GM19238 (cell line): ENCODE measurements at regions not wholly inside any gene's neighbourhood (a gene's known extent, or its start where the extent isn't known, plus 50 kb on each side); places are given as distances from the start of the nearest gene placed in this dataset.
"Not testable (repeated sequence)": the region's sequence is repeated elsewhere in the genome, so short reads cannot be mapped to it uniquely, and the experiment has no call there.

Experiments
- DNase-seq: peaks from one replicate; pipeline ENCODE4 v3.0.0; 2011; ENCODE audit warnings: low spot score; ENCODE audit not compliant: insufficient read length

DNA sequence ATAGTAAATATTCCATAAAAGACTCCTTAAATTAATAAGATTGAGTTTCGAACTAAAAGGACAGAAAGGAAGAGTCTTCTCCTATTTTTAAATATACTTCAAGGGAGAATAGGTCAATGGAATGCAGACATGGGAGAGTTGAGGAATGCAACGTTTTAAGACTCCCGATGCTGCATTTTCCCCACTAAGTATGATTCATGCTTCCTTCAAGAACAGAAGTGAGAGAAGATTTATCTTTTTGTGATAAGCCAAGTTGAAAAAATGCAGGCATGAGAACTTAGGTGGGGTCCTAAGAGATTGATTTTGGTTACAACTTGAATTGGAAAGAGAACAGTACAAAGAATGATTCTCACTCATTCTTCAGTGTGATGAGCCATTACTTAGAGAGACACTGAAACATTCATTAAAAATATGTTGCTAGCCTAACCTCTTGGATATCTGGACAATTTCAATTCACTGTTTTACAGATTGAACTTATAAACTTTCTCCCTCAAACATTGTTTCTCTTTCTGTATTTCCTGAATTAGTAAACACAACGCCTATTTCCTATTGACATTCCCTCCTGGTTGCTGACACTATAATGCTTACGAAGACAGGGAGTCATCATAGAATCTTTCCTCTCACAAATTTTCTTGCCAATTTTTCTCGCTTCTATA, 1666.1 kb upstream of the WWC1 start:
- DNase-seq = no peak

DNA sequence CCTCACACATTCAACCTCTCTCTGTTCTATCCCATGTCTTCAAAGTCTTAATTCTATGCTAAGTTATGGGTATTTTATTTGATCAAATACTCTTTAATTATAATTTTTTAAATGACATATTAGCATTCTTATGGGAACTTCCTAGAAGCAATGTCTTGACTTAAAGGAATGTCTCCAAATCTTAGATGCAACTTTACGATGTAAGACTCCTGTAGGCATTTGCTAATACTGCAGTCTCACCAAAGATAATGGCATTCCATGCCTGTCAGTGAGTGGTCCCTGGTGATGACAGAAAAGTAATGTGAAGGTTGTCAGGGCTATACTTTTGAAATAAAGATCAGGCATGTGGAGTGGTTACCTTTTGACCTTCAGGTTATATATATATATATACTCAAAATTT, 1654.2 kb upstream of the WWC1 start:
- no peak for DNase-seq

DNA sequence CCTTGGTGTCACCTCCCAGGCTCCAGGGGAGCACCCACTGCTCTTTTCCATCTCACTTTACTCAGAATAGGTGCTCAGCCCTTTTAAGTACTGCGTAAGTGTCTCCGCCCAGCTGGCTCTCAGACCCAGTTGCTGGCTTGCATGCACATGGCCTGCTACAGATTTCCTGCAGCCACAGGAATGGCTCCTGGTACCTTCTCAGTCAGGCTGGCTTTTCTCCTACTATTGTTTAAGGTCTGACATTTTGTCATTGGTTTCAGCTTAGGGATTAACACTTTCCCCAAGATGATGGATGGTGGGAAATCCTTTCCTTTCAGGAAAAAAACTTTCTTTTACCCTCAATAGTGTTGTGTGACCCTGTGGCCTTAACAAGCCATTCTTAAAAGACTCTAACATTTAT, 1652.3 kb upstream of the WWC1 start:
- DNase-seq = no peak

DNA sequence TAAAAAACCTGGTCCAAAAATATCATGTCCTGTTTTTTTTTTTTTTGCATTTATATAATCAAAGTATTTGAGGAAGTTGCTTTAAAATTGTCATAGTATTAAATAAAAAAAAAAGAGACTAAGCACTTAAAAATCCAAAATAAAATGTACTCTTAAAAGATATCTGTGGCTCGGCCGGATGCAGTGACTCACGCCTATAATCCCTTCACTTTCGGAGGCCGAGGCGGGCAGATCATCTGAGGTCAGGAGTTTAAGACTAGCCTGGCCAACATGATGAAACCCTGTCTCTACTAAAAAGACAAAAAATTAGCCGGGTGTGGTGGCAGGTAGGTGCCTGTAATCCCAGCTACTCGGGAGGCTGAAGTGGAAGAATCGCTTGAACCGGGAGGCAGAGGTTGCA, 1651.3 kb upstream of the WWC1 start:
- DNase-seq = not testable (repeated sequence)

DNA sequence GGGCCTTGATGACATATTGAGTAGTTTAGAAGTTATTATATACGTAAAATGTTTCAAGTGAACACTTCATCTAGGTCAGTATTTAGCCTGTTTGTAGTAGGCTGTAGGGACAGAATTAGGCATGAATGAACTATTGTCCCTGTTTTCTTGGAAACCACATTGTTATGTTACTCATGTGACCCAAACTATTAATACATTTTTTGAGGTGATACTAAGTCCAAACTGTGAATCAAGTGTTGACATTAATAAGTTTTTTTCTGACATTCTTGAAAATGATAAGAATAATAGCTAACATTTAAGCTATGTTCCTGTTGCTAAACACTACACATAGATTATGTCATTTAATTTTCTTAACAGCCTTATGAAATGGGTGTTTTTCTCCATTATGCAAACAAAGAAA, 1642.7 kb upstream of the WWC1 start:
- no peak for DNase-seq

DNA sequence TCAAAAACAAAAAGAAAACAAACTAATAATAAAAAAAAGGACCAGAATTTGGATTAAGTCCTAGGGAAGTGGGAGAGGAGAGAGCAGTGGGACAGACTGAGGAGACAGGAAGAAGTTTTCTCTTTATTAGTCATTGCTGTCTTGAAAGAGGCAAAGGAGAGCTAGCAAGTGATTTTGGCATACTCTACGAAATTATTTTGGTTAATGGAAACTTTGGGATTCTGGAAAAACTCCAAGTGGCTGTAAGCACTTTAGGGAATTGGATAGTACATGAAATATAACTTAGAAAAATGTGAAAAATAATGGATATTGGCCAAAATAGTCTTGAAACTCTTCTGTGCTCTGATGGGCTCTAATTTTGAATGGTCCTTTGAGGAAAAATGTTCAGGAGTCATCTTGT, 1641.8 kb upstream of the WWC1 start:
- no peak for DNase-seq

DNA sequence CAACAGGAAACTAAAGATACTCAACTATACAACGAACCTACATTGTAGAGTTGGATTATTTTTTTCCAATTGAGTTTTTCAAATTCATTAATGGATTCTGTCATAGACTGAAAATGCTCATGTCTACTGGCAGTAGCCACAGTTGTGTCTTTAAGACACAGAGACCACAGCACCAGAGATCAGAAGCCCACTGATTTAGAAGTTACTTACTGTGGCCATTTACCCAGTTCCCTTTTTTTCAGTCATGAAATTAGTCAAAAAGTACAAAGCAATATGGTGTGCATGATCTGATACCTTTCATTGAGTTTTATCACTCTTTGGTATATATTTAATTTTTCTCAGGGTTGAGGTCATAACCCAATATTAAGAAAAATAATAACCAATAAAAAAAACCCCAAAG, 1640.2 kb upstream of the WWC1 start:
- DNase-seq = no peak

DNA sequence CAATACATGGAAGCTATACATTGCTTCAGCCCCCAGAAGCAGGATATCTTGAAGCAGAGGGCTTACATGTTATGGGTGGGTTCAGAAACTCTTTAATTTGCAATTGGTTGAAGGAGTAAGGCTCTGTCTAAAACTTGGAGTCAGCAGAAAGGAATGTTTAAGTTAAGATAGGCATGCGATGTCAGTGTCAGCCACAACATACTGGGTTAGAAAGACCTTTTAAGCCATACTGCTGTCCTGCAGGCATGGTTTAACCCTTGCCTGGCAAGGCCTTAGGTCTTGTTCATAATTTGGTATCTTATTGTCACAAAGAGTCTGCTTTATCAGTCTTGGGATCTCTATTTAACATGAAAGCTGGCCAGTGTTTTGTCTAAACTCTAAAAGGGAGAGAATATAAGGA, 1619.6 kb upstream of the WWC1 start:
- DNase-seq = no peak

DNA sequence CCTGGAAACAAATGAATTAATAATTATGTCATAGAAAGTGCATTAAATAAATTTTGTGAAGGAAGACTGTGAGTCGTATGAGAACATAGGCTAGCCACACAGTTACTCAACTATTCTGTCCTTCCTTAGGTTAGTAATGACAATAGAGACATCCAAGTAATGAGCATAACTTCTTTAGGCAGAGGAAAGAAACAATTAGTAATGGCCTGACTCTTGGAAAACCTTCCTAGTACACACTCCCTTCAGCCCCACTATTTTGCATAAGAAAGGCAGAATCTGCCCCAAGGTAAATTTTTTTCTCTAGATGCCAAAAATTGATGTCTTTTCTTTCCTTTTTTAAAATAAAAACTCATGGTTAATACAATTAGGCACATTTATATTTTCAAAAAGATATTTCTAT, 1619.0 kb upstream of the WWC1 start:
- no peak for DNase-seq

DNA sequence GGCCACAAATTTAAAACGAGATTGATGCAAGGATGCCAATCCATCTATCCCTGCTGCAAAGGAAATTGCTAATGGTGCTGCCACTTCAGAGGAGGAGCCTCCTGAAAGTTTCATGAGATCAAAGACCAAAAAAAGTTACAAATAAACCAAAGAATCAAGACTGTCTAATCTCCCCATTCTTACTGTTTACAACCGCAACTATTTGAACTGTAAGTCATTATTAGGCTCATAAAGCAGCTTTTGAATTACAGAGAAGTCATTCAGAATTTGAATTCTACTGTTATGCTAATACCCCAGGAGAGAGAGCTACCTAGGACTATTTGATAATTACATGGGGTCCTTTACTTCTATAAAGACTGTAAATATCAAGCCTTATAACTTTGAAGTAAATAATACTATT, 1613.6 kb upstream of the WWC1 start:
- no peak for DNase-seq

DNA sequence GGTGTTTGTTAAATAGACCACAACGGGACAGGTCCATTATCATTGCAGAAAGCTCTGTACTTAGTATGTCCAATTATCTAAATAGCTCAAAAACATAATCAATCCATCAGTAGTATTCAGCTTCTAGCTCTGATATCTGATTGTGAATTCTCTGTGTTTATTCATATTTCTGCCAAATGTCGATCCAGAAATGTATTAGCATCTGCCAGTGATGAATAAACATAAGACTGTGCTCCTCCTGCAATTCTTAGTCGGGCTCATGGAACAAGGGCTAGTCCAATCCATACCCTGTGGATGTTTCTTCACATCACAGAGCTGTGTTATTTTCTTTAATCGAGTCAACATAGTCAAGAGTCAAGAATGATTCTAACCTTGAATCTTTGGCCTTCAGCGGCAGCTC, 1612.1 kb upstream of the WWC1 start:
- DNase-seq = no peak

DNA sequence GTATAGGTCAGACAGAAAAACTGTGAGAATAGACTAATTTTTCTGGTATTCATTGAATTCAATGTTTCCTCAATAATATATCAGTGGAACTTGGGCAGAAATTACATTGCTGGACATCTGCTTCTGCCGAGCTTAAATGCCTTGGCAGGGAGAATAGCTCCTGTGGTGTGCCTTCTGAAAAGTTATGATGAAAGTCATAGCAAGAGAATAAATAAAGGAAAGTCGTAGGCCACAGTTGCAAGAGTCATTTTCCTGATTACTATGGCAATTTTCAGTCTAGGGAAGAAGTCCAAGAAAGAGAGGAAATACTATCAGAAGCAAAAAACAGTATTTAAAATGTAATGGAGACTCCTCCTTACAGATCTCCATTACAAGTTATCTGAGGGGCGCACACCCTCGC, 1596.1 kb upstream of the WWC1 start:
- DNase-seq = no peak

DNA sequence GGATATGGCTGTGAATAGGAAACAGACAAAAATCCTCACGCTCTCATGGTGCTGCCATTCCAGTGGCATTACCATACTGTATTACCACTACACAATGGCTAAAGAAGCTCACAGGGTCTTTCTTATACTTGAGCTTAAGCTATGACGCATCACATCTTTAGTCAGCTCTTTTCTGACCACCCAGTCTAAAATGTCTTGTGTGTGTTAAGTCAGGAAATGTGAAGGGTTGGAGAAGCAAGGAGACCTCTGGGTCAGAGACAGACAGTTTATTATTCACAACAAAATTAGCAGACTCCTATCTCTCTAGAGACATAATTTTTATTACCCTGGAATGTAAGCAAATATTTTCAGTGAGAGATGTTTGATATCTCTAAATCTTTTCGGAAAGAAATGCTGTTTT, 1583.2 kb upstream of the WWC1 start:
- no peak for DNase-seq

DNA sequence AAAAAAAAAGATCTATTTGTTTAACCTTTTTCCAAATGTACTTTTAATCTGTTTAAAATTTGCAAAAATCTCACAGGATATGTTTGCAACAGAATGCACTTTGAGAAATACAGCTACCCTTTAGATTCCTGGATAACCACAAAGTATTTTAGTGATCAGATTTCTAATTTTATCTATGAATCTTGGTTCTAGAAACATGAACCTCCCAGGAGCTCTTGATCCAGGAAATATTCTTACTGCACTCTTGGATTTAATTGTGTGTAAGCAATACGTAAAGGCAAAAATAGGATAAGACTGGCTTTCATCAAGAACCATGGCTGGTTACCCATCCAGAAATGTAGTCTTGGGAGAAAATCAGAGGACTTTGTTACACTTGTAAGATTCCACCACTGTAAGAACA, 1581.8 kb upstream of the WWC1 start:
- no peak for DNase-seq

DNA sequence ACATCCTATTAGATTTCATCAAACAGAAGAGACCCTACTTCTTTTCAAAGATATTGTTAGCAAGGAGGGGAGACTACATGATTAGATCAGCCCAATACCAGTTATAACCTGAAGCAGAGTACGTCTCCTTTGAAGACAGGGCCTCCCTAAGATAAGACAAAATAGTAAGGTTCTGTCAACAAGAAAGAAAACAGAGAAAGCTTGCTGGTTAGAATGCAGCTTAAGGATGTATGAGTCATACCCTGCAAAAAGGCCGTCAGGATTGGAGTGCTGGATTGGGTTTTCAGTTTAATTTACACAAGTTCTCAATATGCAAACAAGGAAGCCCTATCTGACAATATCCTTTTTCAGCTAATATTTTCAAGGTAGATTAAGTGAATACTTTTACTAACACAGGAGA, 1581.2 kb upstream of the WWC1 start:
- DNase-seq = no peak

DNA sequence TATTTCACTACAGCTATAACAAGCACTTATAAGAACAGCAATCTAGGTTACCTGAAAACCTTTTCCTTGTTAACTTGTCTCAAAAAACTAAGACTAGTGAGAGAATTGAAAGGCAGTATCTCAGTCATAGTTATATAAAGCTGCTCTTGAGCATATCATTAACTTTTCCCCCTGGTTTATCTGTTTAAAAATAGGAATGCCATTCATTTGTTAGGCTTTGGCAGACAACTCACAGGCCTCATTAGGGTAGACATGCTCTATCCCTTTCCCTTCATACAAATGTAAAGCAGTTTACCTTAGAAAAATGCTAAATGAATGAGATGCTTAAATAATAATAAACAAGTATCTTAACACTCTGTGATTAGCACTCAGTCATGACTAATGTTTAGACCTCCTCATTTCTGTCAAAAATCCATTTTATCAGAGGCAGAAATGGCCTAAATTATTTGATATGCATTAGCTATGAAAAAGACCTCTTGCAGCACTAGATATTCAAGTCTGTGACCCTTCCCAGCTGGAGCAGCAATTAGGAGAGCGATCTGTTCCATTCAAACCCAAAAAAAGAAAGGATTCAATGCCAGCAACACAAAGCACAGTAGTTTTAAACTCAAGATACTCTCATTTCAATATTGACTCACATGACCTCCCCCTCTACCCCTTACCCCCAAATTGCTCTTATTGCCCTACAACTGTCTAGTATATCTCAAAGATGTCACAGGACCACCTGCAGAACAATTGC, 1578.8 kb upstream of the WWC1 start:
- no peak for DNase-seq

DNA sequence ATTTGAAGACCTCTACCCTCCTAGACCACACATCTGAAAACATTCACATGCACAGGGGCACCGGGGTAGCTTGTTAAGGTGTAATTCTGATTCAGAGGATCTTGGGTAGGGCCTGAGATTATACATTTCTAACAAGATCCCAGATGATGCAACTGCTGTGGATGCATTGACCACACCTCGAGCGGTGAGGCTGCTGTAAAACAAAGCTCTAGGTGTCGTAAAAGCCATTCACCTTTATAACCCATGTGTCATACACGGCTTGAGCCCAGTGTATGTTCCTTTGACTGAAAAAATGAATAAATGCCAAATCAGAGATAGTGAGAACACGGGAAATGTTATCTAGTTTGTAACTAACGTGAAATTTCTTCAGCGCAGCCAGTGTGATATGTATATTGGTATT, 1578.2 kb upstream of the WWC1 start:
- DNase-seq = no peak

DNA sequence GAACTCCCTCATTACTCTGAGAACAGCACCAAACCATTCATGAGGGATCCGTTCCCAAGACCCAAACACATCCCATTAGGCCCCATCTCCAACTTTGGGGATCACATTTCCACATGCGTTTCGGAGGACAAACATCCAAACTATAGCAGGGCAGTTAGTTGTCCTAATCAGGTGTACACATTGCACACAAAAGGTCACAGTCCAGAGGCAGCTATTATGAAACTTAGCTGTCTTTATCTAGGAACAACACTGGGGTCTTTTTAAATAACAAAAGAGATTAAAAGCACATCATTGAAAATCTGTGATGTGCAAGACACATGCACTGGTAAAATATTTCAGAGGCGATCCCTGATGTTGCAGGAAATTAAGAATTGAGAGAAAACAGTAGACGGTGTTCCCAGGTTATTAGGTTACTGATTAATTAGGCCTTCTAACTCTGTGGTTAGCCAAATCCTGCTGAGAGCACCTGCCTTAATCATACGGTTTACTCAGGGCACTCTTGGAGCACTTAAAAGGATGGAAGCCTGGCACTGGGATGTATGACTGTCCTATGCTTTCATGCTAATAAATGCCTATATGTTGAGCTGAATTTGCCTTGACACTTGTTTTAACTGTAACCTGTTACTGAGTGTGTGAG, 1574.5 kb upstream of the WWC1 start:
- no peak for DNase-seq

DNA sequence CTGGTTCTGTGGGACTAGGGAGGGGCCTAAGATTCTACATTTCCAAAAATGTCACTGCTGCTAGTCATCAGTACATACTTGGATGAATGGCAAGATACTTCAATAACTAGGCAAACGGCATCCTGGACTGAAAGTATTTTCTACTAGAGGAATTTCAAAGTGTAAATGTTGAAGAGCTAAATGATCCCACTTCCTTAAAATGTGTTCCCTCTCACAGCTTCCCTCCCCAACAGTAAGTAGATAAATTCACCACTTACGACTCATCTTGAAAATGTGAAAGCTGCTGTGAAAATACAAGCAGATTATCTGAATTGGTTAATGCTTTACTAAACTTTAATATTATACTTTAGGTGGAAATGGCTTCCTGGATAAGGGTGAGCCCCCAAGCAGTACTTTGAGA, 1571.5 kb upstream of the WWC1 start:
- no peak for DNase-seq

DNA sequence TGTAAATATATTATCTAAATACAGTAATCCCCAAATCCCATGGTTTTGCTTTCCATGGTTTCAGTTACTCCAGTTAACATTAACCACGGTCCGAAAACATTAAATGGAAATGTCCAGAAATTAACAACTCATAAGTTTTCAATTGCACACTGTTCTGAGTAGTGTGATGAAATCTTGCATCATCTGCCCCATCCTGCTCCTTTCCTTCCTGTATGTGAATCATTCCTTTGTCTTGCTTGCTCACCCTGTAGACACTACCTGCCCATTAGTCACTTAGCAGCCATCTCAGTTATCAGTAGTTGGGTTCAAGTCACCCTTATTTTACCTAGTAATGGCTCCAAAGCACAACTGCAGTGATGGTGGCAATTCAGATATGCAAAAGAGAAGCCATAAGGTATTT, 1568.5 kb upstream of the WWC1 start:
- no peak for DNase-seq

DNA sequence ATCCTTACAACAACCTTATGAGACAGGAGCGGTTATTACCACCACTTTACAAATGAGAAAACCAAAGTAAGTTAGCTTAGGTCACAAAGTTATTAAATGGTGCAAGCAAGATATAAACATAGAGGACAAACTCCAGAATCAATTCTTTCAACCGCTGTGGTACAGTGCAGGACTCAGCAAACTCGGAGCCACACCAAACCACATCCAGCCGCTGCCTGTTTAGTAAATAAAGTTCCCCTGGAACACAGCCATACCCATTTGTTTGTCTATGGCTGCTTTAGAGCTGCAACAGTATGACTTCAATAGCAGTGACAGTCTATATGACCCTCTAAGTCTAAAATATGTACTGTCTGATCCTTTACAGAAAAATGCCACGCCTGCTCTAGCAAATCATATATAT, 1567.2 kb upstream of the WWC1 start:
- no peak for DNase-seq

DNA sequence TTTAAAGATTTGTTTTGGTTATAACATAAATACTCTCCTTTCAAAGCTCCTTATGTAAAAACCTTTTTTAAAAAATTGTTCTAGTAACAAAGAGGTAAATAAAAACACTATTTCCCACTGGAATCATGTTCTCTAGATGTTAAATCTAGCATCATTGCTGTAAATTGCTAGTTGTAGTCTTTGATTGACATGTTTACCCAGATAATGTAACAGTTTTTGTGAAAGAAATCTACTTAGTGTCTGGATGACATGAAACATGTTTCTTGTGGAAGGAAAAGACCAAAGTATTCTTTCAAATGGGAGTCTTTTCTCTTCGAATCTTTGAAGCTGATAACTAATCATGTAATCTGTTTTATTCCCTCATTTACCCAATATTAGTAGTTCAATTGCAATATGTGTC, 1565.9 kb upstream of the WWC1 start:
- no peak for DNase-seq

DNA sequence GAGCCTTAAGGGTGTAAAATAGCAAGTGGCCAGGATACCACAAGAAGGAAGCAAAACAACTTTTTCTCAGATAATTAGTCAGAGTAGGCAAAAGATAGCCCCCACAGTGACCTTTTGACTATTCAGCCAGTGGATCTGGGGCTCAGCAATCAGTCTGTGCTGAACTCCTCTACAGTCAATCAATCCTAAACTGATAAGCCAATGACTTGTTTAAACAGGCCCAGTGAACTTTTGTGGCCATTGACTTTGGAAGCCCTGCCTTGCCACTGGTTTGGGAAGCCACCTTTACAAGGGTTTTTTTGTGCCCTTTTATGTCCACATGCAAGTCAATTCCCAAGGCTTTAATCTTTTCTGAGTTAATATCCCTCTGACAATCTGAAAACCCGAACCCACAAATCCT, 1565.0 kb upstream of the WWC1 start:
- DNase-seq = no peak
